ENCODE measurements at regions not wholly inside any gene's neighbourhood (a gene's known extent, or its start where the extent isn't known, plus 50 kb on each side); places are given as distances from the start of the nearest gene placed in this dataset.

DNA sequence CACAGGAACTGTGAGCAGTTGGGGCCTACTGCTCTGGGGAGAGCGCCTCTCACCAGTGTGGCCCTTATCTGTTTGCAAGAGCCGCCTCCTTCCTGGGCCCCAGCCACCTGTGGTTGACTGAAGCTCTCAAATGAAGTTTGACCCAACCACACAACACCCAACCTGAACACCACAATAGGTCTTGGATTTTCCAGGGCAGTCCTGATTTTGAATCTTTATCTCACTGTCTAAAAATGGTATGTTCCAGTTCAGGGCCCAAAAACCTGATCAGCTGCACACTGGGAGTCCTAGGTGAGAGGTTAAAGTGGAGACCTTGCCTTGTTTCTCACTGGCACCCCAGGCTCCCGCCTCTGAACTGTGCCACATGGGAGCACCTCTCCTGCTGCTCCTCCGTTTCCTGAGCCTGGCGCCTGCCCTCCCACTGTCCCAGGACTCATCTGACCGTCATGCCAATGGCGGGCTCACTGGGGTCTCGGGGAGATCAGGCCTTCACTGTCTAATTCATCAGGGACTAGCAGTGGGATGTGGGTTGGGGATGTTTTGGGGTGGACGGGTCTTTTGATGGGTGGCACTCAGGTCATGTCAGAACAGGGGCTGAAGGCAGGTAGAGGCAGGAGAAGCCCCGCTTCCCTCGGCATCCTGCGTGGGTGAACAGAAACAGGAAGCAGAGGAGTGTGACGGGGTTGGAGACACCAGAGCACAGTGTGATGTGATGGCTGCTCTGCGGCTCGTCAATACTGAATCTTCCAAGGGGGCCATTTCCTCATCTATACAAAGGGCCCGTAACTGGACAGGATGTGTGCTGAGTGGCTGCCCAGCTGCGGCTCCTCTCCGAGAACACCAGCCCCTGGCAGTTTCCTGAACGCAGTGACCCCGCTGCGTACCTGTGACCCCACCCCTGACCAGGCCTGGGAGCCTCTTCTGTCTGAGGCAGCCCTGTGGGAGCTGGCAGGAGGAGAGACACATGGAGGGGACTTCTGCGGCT, 59.6 kb upstream of the ITPKB start:
- Histone ChIP-seq H3K56ac (replicated peaks; ENCODE audit: insufficient read length, low read depth, low read length) (no peak overlapping the region), H4K20me1 (replicated peaks in 1 of 2; ENCODE audit: control insufficient read depth in 1 of 2, insufficient read depth in 2 of 2, low read length in 2 of 2) (no peaks in the 10 kb centered on the region), H3K27ac (ENCODE audit: low read depth, low read length) (no peak overlapping the region), H3K36me3 (ENCODE audit: control insufficient read depth in 2 of 4, insufficient read depth in 4 of 4, low read length in 3 of 4) (no peaks in the 10 kb centered on the region), H3K4ac (replicated peaks; ENCODE audit: insufficient read length, low read depth, low read length) (no peak overlapping the region), H2BK5ac (ENCODE audit: low read depth, low read length) (no peak overlapping the region), H3K4me2 (ENCODE audit: insufficient read depth in 1 of 2, low read depth in 2 of 2, low read length in 2 of 2) (no peak overlapping the region), H3K14ac (ENCODE audit: insufficient read length) (no peak overlapping the region), H3K79me1 (ENCODE audit: low read depth, low read length) (no peaks in the 10 kb centered on the region), H4K5ac (ENCODE audit: insufficient read length, low read depth, low read length) (no peak overlapping the region), H2BK20ac (ENCODE audit: low read length) (no peak overlapping the region), H3K27me3 (replicated peaks in 1 of 4; ENCODE audit: control insufficient read depth in 3 of 4, extremely low read depth in 1 of 4, insufficient read depth in 3 of 4, low read length in 3 of 4) (no peaks in the 10 kb centered on the region; a peak in 1 of 7 replicates), H3K4me1 (replicated peaks in 1 of 4; ENCODE audit: control insufficient read depth in 3 of 4, insufficient read depth in 4 of 4, low read length in 3 of 4) (no peaks in the 10 kb centered on the region), H3K9me3 (ENCODE audit: insufficient read depth in 2 of 2, low read depth in 1 of 2, low read length in 1 of 2) (no peaks in the 10 kb centered on the region), H3K4me3 (ENCODE audit: extremely low read depth in 1 of 4, insufficient read depth in 2 of 4, low read depth in 3 of 4, low read length in 4 of 4) (no peak overlapping the region), H3K18ac (ENCODE audit: extremely low read depth, low read length) (no peak overlapping the region), H3K9ac (replicated peaks in 1 of 4; ENCODE audit: extremely low read depth in 1 of 4, low read depth in 3 of 4, low read length in 3 of 4) (no peak overlapping the region), H3K79me2 (ENCODE audit: control insufficient read depth in 1 of 2, insufficient read depth in 2 of 2, low read length in 2 of 2) (no peaks in the 10 kb centered on the region), H2AK5ac (ENCODE audit: low read depth, low read length) (no peak overlapping the region), H2BK15ac (ENCODE audit: low read length) (no peak overlapping the region), H3K23me2 (ENCODE audit: low read depth, low read length) (no peaks in the 10 kb centered on the region), H2AFZ (ENCODE audit: low read length) (no peak overlapping the region), H3K23ac (ENCODE audit: insufficient read length) (no peak overlapping the region), H4K91ac (replicated peaks; ENCODE audit: insufficient read length, low read length) (no peak overlapping the region), H2BK12ac (ENCODE audit: low read depth, low read length) (no peak overlapping the region), H4K8ac (ENCODE audit: extremely low read depth, insufficient read depth, low read length) (no peak overlapping the region), H2BK120ac (replicated peaks; ENCODE audit: low read depth, low read length) (no peak overlapping the region)
- no peak for DNase-seq (ENCODE audit: low read depth in 1 of 2, low spot score in 2 of 2)
- 82% methylated on average over 21 of the region's 22 CpGs; no CpG with 5 or more reads in 1 of the 2 experiments for WGBS, 2 experiments (ENCODE audit: extremely low coverage in 1 of 2, insufficient coverage in 1 of 2, insufficient read length in 1 of 2, insufficient replicate concordance in 2 of 2, low coverage in 1 of 2, low lambda C conversion rate in 2 of 2, missing lambda C conversion rate in 1 of 2)
- TF ChIP-seq POLR2A (IDR thresholded peaks at IDR 0.05; ENCODE audit: control extremely low read depth in 1 of 2, low read depth in 2 of 2, low read length in 2 of 2) = no peak
- TF ChIP-seq BRCA1 (IDR thresholded peaks at IDR 0.05; ENCODE audit: low read depth, low read length) = no peak
- TF ChIP-seq RBBP5 (IDR thresholded peaks at IDR 0.05; ENCODE audit: borderline replicate concordance, low read depth, low read length) = no peak
- TF ChIP-seq SAP30 (IDR thresholded peaks at IDR 0.05; ENCODE audit: insufficient read depth, insufficient replicate concordance, low read length) = no peak
- TF ChIP-seq MAFK (IDR thresholded peaks at IDR 0.05; ENCODE audit: low read depth, low read length) = no peak
- TF ChIP-seq FOSL1 (IDR thresholded peaks at IDR 0.05; ENCODE audit: insufficient read depth, low read depth, low read length) = no peak
- TF ChIP-seq NANOG (IDR thresholded peaks at IDR 0.05; ENCODE audit: insufficient read depth, low read depth, low read length, poor library complexity, severe bottlenecking) = no peak
- TF ChIP-seq ZNF274 (IDR thresholded peaks at IDR 0.05; ENCODE audit: borderline replicate concordance, extremely low read depth, low read length) = no peak
- no peak for TF ChIP-seq RXRA (IDR thresholded peaks at IDR 0.05; ENCODE audit: insufficient read depth, low read depth, low read length)
- no peak for TF ChIP-seq HDAC6 (IDR thresholded peaks at IDR 0.05; ENCODE audit: low read depth, low read length)
- FAIRE-seq = no peak
- ChIA-PET POLR2A (ENCODE audit: partially characterized antibody) (no interaction called here), CTCF (ENCODE audit: partially characterized antibody) (interaction anchor here (0.6 kb wide), 1 partner anchor 829 kb away, joined by 3 read pairs; no protein-coding TSS in a partner anchor)
